ENCODE measurements at regions not wholly inside any gene's neighbourhood (a gene's known extent, or its start where the extent isn't known, plus 50 kb on each side); places are given as distances from the start of the nearest gene placed in this dataset.
"Not testable (repeated sequence)": the region's sequence is repeated elsewhere in the genome, so short reads cannot be mapped to it uniquely, and the experiment has no call there.

DNA sequence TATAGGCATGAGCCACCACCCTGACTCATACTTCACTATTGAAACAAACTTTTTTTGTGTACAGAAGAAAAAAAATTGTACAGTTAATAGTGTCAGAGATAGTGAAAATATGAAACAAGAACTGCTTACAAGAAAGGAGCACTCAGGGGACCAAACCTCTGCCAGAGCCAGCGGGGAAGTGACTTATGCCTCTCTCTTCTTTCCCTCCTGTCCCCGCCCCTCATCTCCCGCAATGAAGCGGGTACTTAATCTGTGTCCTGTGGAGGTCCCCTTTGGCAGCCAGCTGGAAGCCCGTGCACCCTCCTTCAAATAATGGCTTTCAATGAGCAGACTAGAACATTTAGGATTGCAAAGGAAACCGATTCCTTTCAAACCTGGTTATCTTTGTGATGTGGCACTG is 51.5 kb downstream of the PPIAL4A start:
- not testable (repeated sequence) for DNase-seq

DNA sequence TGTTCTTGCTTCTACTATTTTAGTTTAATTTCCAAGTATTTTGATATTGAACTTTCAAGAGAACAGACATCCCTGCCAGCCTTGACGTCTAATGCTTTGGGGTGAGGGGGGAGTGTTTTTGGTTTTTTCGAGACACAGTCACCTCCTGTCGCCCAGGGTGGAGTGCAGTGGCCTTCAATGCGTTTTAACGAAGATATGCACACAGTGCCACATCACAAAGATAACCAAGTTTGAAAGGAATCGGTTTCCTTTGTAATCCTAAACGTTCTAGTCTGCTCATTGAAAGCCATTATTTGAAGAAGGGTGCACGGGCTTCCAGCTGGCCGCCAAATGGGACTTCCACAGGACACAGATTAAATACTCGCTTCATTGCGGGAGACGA is 52.3 kb downstream of the PPIAL4A start:
- DNase-seq: not testable (repeated sequence)

DNA sequence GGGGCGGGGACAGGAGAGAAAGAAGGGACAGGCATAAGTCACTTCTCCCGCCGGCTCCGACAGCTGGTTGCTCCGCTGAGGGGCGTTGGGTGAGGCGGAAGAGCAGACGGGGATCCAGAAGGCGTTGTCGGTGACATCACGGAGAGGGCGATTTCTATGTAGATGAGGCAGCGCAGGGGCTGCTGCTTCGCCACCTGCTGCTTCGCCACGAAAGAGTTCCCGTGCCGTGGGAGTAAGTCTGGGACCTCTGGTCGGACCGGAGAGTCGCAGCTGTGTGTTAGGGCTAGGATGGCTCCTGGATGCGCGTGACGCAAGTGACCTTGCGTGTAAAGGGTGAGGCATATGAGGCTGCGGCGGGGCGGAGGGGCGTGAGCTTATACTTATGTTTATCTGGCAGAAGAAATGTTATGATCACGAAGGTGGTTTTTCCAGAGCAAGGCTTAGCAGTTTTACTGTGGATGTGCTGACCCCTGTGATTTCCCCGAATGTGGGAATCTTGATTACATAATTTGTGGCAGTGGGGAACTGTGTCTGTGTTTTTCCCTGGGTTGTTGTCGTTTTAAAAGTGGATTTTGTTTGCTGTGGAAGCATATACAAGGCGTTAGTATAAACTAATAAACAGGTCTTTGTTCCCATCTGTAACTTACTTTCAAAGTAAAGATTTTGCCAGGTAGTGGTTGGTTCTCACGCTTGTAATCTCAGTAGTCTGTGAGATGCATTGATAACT is 52.8 kb downstream of the PPIAL4A start:
- DNase-seq: peak; percentile 15

DNA sequence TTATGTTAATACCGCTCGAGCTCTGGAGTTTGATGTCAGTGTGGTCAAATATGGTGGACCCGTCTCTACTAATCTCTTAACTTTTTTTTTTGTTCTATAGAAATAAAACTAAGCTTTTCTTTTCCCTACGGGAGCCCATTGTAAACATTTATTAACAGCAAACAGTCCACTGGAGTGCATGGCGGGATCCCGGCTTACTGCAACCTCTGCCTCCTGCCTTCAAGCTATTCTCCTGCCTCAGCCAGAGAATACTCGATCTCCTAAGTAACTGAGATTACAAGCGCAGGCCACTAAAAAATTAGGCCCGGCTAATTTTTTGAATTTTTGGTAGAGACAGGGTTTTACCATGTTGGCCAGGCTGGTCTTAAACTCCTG is 53.4 kb downstream of the PPIAL4A start:
- not testable (repeated sequence) for DNase-seq

DNA sequence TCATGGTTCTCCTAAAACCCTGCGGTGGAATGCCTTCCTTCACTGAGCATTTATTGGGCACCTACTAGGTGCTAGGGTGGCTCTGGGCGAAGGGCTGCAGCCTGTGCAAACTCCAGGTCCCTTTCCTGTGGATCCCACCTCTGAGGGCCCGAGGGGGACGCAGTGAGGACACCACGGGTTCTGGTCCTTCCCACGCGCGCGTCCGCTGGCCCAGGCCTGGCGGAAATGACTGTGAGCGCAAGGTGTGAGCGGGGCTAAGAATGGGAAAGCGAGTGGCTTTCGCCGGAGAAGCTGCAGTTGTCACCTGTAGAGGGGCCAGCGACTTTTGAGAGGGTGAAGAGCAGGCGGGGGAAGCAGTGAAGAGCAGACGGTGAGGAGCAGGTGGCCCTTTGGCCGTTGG is 55.1 kb downstream of the PPIAL4A start:
- DNase-seq: not testable (repeated sequence)

DNA sequence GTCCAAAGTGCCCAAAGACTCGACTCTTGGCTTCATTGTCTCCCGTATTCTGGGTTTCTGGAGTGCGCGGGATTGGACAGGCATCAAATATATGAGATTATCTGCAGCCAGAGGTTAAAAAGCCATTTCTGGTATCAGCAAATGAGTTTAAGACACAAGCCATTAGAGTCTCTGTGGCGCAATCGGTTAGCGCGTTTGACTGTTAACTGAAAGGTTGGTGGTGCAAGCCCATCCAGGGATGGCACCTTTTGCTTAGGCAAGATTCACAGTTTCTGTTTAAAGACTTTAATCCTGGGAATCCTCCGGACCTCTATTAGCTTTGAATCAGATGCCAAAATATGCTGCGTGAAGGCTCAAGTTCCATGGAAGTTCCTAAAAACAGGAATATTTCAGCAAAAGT is 55.6 kb downstream of the PPIAL4A start:
- DNase-seq: not testable (repeated sequence)

DNA sequence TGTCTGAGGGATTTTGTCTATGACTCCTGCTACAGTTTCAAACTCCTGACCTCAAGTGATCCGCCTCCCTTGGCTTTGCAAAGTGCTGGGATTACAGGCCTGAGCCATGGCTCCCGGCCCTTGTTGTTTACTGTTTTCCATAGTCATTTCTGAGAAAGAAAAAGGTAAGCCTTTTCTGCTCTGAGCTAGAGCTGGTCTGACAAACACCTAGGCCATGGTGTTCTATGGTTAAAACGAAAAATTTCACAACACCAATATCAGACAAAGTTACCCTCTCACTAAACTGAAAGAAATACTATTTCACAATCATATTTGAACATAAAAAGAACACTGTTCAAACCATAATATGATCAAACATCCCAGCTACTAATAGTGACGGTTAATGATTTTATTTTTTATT is 57.5 kb downstream of the PPIAL4A start:
- DNase-seq: not testable (repeated sequence)

DNA sequence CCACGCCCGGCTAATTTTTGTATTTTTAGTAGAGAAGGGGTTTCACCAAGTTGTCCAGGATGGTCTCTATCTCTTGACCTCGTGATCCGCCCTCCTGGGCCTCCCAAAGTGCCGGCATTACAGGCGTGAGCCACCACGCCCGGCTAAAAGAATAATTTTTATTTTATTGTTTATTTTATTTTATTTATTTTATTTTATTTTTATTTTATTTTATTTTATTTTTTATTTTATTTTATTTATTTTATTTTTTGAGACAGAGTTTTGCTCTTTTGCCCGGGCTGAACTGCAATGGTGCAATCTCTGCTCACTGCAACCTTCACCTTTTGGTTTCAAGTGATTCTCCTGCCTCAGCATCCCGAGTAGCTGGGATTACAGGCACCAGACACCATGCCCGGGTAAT is 60.2 kb downstream of the PPIAL4A start:
- DNase-seq: not testable (repeated sequence)

DNA sequence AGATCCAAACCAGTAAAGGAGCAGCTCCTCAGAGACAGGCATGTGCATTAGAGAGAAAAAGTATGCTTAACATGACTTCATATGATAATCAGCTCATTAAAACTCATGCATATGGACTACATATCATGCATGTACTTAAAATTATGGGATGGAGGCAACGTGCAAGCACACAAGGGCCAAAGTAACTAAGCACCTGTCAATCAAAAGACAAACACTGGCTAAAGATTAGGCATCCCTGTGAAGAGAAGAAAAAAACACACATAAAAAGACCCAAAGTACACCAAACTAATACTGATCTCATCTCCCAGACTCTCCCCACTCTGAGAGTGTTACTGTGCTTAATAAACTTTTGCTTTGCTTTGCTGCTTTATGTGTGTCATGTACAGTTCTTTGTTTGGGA is 61.1 kb downstream of the PPIAL4A start:
- not testable (repeated sequence) for DNase-seq

DNA sequence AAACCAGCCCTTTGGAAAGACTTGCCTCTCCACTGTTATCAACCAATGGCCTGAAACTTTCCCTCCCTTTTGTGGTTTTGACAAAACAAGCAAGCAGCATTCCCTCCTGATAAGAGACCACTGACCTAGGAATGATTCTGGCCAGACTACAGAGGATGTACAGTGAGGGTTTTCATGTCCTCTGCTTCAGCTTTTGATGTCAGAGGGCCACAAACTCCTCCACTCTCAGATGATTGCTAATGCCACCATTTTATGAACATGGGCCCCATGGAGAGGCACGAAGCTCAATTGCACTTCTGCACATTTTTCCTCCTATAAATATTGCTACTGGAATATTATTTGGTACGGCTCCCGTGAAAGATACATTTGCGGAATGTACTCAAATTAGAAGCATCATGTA is 61.5 kb downstream of the PPIAL4A start:
- not testable (repeated sequence) for DNase-seq

DNA sequence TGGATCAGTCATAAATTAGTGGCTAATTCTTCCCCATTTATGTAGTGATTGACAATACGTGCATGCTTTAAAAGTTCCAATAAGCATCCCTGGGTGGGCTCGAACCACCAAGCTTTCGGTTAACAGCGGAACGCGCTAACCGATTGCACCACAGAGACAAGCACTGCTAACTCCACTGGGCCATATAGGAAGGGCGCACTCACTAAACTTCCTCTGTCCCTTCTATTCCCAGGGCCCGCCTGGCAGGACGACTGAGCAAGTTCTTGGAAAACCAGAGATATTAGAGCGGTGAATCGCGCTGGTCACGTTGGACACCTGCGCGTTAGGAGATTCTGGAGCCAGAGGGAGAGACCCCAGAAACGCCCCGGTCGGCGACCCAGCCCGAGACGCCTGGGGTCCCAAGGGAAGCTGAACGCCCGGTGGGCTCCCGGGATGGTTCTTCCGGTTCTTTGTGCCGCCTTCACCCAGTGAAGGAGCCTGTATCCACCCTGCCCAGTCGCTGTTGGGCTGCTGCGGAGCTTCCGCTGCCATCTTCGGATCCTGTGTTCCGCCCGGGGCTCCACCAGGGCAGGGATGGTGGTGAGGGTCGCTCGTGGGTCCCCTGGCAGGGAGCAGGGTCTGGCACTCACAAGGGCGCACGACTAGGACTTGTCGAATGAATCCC is 62.8 kb downstream of the PPIAL4A start:
- not testable (repeated sequence) for DNase-seq

DNA sequence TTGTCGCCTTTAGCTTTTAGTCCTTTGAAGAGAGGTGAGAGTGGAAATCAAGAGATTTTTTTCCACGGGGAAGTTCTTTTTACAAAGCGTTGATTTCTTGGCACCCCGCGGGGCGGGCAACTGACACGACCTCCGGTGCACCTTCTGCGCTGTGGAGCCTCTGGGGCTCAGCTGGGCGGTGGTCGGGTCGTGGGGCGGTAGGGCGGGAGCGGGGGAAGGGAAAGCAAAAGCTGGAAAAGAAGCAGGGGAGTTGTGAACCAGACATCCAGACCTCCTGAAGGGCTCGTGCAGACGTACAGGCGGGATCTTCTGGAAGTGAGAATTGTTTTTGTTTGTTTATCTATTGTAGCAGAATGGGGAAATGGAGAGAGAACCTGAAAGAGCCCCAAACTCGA is 63.3 kb downstream of the PPIAL4A start:
- DNase-seq: not testable (repeated sequence)

DNA sequence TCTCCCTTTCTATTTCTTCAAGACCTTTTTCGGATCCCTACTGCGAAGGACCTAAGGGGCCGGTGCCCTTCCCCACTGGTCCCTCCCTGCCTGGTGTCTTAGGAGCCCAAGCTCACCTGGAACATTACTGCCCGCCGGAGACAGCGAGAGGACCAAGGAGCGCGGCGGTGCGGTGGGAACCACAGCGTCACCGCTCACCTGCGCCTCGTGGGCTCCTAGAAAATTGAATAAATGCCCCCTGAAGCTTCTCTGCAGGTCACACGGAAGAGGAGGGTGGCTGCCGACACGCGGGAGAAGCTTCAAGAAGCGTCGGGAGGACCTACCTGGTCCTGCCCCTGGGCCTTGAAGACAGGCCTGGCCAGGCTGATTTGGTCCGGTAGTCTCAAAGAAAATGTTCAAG is 65.2 kb downstream of the PPIAL4A start:
- no peak for DNase-seq

DNA sequence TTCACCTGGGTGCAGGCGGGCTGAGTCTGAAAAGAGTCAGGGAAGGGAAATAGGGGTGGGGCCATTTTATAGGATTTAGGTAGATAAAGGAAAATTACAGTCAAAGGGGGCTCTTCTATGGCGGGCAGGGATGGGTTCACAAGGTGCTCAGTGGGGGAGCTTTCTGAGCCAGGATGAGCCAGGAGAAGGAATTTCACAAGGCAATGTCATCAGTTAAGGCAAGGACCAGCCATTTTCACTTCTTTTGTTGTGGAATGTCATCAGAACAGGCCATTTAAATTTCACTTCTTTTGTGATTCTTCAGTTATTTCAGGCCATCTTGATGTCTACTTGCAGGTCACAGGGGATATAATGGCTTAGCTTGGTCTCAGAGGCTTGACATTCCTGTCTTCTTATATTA is 66.4 kb downstream of the PPIAL4A start:
- DNase-seq: not testable (repeated sequence)

DNA sequence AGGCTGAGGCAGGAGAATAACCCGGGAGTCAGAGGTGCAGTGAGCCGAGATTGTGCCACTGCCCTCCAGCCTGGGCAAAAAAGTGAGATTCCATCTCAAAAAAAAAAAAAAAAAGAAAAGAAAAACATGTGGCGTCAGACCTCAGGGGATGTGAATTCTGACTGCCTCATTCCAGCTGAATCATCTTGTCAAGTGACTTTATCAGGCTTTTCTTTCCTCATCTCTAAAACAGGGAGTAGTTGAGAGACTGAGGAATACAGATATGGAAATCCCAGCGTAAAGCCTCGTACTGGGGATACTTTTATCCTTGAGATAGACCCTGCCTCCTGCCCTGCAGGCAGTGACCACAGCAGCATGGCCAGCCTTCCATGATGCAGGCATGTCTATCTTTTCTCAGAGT is 76.4 kb downstream of the PPIAL4A start:
- not testable (repeated sequence) for DNase-seq

DNA sequence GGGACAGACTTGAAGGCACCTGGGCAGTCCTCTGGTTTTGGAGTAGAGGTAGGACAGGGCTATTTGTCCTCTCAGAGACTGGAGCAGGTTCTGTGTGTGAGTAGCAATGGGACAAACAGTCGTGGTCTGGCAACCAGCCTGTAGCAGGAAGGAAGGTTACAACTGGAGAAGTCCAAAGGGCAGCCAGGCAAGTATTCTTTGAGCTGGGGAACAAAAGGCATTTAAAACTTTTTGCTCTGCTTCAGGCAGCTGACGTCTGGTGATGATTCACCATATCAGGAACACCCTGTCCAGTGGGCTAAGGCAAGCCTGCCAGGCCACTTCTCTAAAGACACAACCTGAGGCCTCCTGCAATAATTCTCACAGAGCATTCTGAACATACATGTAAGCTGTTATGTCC is 83.3 kb downstream of the PPIAL4A start:
- DNase-seq: not testable (repeated sequence)

DNA sequence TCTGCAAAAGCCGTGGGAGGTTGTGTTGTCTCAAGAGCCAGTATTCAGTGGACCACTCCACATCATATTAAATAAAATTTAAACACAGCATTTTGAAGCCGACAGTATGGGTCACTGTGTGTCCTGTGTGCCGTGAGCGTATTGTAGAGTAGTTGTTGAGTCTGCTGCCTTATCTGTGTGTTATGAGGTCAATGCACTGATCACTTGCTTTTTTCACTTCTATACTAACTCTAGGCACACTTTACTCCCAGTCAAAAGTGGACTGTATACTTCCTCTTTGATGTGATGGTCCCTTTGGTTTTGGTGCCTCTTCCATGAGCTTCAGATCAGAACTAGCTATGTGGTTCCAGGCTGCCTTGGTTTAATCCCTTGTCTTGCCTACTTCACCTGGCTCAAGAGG is 84.3 kb downstream of the PPIAL4A start:
- not testable (repeated sequence) for DNase-seq

DNA sequence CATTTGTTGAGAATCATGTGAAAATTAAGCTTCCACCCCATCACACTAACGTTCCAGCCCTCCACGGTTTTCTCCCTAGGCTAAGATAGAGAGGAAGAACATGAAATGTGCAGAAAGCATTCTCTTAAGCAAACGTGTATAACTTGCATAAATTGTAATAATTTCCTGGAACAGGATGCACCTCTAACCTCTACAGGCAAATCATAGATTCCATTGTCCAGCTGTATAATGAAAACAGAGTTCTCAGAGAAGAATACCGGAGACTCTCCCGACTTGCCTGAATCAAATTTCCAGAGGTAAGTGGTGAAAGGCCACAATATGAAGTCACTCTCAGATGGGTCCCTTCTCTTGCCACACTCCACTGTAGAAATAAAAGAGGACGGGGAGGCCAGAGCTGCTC is 87.7 kb downstream of the PPIAL4A start:
- DNase-seq: not testable (repeated sequence)

DNA sequence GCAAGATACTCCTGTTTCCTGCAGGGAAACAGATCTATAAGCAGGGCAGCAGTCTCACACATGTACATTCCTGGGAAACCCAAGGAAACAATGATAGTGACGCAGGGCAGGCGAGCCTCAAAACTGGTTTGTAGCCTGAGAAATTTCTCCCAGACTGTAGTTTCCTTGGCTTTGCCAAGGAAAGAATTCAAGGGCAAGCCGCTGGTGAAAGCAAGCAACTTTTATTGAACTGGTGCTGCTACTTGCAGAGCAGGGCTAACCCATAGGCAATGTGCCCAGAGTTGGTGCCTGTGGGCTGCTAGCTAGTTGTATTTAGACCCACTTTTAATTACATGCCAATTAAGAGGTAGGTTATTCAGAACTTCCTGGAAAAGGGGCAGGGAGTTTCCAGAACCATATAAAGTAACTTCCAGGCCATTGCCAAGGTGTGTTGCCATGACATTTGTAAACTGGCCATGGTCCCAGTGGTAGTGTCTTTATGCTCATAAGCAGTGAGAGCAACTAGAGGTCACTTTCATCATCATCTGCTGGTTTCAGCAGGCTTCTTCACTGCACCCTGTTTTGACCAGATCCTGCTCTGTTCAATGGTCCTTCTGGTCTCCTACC is 92.0 kb downstream of the PPIAL4A start:
- not testable (repeated sequence) for DNase-seq

DNA sequence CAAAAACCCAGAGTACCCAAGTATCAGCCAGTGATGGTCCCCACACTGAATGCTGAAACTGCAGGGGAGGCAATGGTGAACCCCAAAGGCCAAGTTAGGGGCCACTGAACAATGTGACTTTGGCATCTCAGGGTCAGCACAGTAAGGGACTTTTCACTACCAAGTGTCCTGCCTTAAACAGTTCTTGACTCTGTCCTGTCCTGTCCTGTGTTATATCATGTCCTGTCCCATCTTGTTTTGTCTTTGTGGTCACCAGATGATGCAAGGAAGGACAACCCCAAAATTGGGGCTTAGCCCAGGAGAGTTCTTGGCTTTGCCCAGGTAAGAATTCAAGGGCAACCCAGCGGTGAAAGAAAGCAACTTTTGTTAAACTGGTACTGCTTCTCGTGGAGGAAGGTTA is 105.0 kb downstream of the PPIAL4A start:
- not testable (repeated sequence) for DNase-seq

DNA sequence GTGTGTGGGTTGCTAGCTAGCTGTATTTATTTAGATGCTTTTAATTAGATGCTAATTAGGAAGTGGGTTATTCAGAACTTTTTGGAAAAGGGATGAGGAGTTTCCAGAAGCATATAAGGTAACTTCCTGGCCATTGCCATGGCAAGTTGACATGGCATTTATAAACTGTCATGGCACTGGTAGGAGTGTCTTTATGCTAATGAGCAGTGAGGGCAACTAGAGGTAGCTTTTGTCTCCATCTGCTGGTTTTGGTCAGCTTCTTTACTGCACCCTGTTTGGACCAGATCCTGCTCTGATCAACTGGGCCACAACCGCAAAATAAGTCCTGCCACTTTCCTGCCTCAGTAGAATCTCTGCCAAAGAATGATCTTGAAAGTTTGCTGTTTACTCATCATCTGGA is 105.5 kb downstream of the PPIAL4A start:
- DNase-seq: not testable (repeated sequence)

DNA sequence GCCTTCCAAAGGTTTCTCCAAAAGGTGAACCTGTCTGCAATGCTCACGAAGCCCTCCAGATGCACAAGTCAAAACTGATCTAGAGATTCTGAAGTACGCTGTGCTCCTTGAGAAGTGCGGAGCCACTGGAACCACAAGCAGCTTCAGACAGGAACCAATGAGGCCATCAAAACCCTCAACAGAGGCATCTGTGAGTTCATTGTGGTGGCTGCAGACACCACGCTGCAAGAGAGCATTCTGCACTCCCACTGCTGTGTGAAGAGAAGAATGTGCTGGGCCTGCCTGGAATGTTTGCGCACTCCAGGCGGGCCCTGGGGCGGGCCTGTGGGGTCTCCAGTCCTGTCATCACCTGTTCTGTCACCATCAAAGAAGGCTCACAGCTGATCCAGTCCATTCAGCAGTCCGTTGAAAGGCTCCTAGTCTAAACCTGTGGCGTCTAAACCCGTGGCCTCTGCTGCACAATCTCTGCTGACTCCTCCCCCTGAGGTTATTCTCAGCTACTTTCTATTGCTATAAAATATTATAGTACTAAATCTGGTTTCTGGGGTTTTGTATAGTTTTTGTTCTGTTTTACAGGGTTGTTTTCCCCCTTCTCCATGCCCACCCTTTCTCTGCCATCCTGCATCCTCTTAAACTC is 111.6 kb downstream of the PPIAL4A start:
- not testable (repeated sequence) for DNase-seq

DNA sequence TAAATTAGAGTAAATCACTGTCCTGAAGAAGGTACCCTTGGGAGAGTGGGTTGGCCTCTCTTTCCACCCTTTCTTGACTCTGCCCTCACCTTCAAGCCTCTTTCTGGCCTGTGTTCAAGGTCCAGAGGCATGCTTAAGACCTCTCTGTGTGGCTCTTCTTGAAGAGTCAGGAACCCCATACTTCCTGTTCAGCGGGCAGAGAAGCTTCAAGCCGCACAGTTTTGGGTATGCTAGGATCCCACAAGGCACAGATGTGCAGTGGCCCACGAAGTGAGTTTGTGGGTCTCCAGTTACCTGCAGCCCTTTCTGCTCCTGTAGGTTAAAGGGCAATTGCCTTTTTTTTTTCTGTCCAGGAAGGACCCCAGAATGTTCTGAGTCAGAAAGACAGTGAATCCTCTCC is 113.7 kb downstream of the PPIAL4A start:
- DNase-seq: not testable (repeated sequence)

DNA sequence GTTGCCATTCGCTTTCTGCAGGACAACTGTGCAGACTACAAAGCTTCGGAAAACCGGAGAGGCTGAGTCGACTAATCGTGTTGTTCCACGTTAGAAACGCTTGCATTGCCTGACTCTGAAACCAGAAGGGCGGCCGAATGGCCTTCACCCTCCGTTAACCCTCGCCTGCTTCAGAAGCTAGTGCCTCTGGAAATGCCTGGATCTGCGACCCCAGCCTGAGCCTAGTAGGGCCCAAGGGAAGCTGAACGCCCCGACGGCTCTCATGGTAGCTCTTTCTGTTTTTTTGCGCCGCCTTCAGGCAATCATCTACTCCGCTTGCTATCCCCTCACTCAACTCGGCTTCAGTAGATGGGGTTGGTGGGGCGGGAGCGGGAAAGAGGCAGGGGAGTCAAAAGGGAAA is 117.3 kb downstream of the PPIAL4A start:
- not testable (repeated sequence) for DNase-seq

Measured in 8988T (cell line).